OCI-LY7 (cell line): ENCODE measurements at regions not wholly inside any gene's neighbourhood (a gene's known extent, or its start where the extent isn't known, plus 50 kb on each side); places are given as distances from the start of the nearest gene placed in this dataset.

Source experiments
- EZH2phosphoT487 ChIP-seq: fragments of 200-600 bp; sonication (generic); IDR thresholded peaks from 2 replicates; pipeline ENCODE4 v1.6.1; 2018; ENCODE audit warnings: low read depth, borderline replicate concordance, mild to moderate bottlenecking, mixed run types, antibody characterized with exemption, low read length, moderate library complexity, mixed read lengths
- TF ChIP-seq, protein P1 (sequence below): fragments of 200-600 bp; sonication (generic); conservative IDR thresholded peaks from 2 replicates; pipeline ENCODE4 v1.5.1; 2014; ENCODE audit warnings: mild to moderate bottlenecking, antibody characterized with exemption, low read length, moderate library complexity, mixed read lengths

DNA sequence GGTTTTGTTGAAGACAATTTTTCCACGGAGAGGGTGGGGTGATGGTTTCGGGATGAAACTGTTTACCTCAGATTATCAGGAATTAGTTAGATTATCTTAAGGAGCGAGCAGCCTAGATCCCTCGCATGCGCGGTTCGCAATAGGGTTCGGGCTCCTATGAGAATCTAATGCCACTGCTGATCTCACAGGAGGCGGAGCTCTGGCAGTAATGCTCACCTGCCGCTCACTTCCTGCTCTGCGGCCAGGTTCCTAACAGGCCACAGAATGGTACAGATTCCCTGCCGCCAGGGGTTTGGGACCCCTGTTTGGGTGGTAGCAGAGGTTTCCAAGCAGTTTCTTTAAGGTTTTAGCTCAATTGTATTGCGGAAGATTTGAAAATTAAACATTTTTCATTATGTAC is 439.8 kb upstream of the OR4E1 start:
- TF ChIP-seq, protein P1, sequence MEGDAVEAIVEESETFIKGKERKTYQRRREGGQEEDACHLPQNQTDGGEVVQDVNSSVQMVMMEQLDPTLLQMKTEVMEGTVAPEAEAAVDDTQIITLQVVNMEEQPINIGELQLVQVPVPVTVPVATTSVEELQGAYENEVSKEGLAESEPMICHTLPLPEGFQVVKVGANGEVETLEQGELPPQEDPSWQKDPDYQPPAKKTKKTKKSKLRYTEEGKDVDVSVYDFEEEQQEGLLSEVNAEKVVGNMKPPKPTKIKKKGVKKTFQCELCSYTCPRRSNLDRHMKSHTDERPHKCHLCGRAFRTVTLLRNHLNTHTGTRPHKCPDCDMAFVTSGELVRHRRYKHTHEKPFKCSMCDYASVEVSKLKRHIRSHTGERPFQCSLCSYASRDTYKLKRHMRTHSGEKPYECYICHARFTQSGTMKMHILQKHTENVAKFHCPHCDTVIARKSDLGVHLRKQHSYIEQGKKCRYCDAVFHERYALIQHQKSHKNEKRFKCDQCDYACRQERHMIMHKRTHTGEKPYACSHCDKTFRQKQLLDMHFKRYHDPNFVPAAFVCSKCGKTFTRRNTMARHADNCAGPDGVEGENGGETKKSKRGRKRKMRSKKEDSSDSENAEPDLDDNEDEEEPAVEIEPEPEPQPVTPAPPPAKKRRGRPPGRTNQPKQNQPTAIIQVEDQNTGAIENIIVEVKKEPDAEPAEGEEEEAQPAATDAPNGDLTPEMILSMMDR = no peak
- no peak for TF ChIP-seq EZH2phosphoT487
